ENCODE measurements at regions not wholly inside any gene's neighbourhood (a gene's known extent, or its start where the extent isn't known, plus 50 kb on each side); places are given as distances from the start of the nearest gene placed in this dataset.

GRCh38 chr1:88523854-88524528 lies 160.1 kb upstream of the PKN2 start:
- H3K27me3 Mint-ChIP-seq: no peaks in the 10 kb centered on the region
- no peak for ATAC-seq
- H3K9me3 Mint-ChIP-seq: no peaks in the 10 kb centered on the region
- no peaks in the 10 kb centered on the region for H3K4me1 Mint-ChIP-seq
- no peak overlapping the region for H3K4me3 Mint-ChIP-seq
- H3K27ac Mint-ChIP-seq: no peak overlapping the region
- no peaks in the 10 kb centered on the region for H3K36me3 Mint-ChIP-seq

- no peak for ATAC-seq
- Mint-ChIP-seq H3K36me3 (no peaks in the 10 kb centered on the region), H3K9me3 (no peaks in the 10 kb centered on the region)
Measured at GRCh38 chr1:88526456-88526855, 157.6 kb upstream of the PKN2 start.

GRCh38 chr1:88528792-88529191 lies 155.3 kb upstream of the PKN2 start:
- H3K4me1 Mint-ChIP-seq: no peaks in the 10 kb centered on the region
- no peaks in the 10 kb centered on the region for H3K9me3 Mint-ChIP-seq
- no peaks in the 10 kb centered on the region for H3K36me3 Mint-ChIP-seq
- H3K27me3 Mint-ChIP-seq: no peaks in the 10 kb centered on the region
- H3K4me3 Mint-ChIP-seq: no peak overlapping the region
- ATAC-seq: no peak
- no peak overlapping the region for H3K27ac Mint-ChIP-seq

More at GRCh38 chr1:88526456-88526855, 157.6 kb upstream of the PKN2 start:
- Mint-ChIP-seq H3K27ac (no peak overlapping the region), H3K4me3 (no peak overlapping the region), H3K27me3 (no peaks in the 10 kb centered on the region), H3K4me1 (no peaks in the 10 kb centered on the region)

GRCh38 chr1:88529581-88529980 lies 154.5 kb upstream of the PKN2 start:
- Mint-ChIP-seq H3K27me3 (no peaks in the 10 kb centered on the region), H3K9me3 (no peaks in the 10 kb centered on the region), H3K4me3 (no peak overlapping the region), H3K27ac (no peak overlapping the region), H3K36me3 (no peaks in the 10 kb centered on the region), H3K4me1 (no peaks in the 10 kb centered on the region)
- no peak for ATAC-seq

GRCh38 chr1:88530246-88530645 lies 153.8 kb upstream of the PKN2 start:
- H3K27me3 Mint-ChIP-seq: no peaks in the 10 kb centered on the region
- H3K36me3 Mint-ChIP-seq: no peaks in the 10 kb centered on the region

GRCh38 chr1:88537787-88538186 lies 146.3 kb upstream of the PKN2 start:
- Mint-ChIP-seq H3K36me3 (no peaks in the 10 kb centered on the region), H3K27ac (no peak overlapping the region), H3K9me3 (no peaks in the 10 kb centered on the region), H3K27me3 (no peaks in the 10 kb centered on the region), H3K4me1 (no peaks in the 10 kb centered on the region), H3K4me3 (no peak overlapping the region)
- ATAC-seq: no peak

More at GRCh38 chr1:88530246-88530645, 153.8 kb upstream of the PKN2 start:
- no peak overlapping the region for H3K27ac Mint-ChIP-seq
- ATAC-seq: no peak
- H3K9me3 Mint-ChIP-seq: no peaks in the 10 kb centered on the region
- H3K4me1 Mint-ChIP-seq: no peaks in the 10 kb centered on the region
- H3K4me3 Mint-ChIP-seq: no peak overlapping the region

GRCh38 chr1:88538222-88538899 lies 145.7 kb upstream of the PKN2 start:
- no peaks in the 10 kb centered on the region for H3K9me3 Mint-ChIP-seq
- no peaks in the 10 kb centered on the region for H3K36me3 Mint-ChIP-seq
- ATAC-seq: no peak
- no peaks in the 10 kb centered on the region for H3K27me3 Mint-ChIP-seq
- H3K4me3 Mint-ChIP-seq: no peak overlapping the region
- H3K27ac Mint-ChIP-seq: no peak overlapping the region
- H3K4me1 Mint-ChIP-seq: no peaks in the 10 kb centered on the region

- H3K4me1 Mint-ChIP-seq: no peaks in the 10 kb centered on the region
- H3K27ac Mint-ChIP-seq: no peak overlapping the region
- no peak overlapping the region for H3K4me3 Mint-ChIP-seq
- no peaks in the 10 kb centered on the region for H3K36me3 Mint-ChIP-seq
- H3K27me3 Mint-ChIP-seq: peaks cover 16% of the 10 kb centered on the region
- no peak for ATAC-seq
- H3K9me3 Mint-ChIP-seq: no peaks in the 10 kb centered on the region
Measured at GRCh38 chr1:88540255-88540654, 143.8 kb upstream of the PKN2 start.

GRCh38 chr1:88541596-88541995 lies 142.5 kb upstream of the PKN2 start:
- Mint-ChIP-seq H3K27ac (no peak overlapping the region), H3K36me3 (no peaks in the 10 kb centered on the region), H3K9me3 (no peaks in the 10 kb centered on the region)

GRCh38 chr1:88544195-88544594 lies 139.9 kb upstream of the PKN2 start:
- no peak for ATAC-seq
- Mint-ChIP-seq H3K27me3 (peaks cover 16% of the 10 kb centered on the region), H3K27ac (no peak overlapping the region), H3K36me3 (no peaks in the 10 kb centered on the region), H3K9me3 (no peaks in the 10 kb centered on the region), H3K4me3 (no peak overlapping the region), H3K4me1 (no peaks in the 10 kb centered on the region)

More at GRCh38 chr1:88541596-88541995, 142.5 kb upstream of the PKN2 start:
- Mint-ChIP-seq H3K4me3 (no peak overlapping the region), H3K27me3 (peaks cover 16% of the 10 kb centered on the region), H3K4me1 (no peaks in the 10 kb centered on the region)
- no peak for ATAC-seq

- no peaks in the 10 kb centered on the region for H3K9me3 Mint-ChIP-seq
- no peak for ATAC-seq
- peaks cover 6% of the 10 kb centered on the region for H3K27me3 Mint-ChIP-seq
- H3K4me1 Mint-ChIP-seq: no peaks in the 10 kb centered on the region
- no peaks in the 10 kb centered on the region for H3K36me3 Mint-ChIP-seq
- no peak overlapping the region for H3K27ac Mint-ChIP-seq
- no peak overlapping the region for H3K4me3 Mint-ChIP-seq
Measured at GRCh38 chr1:88549536-88549935, 134.5 kb upstream of the PKN2 start.

- Mint-ChIP-seq H3K9me3 (no peaks in the 10 kb centered on the region), H3K27ac (no peak overlapping the region), H3K4me3 (no peak overlapping the region), H3K36me3 (no peaks in the 10 kb centered on the region), H3K4me1 (no peaks in the 10 kb centered on the region), H3K27me3 (no peaks in the 10 kb centered on the region)
- ATAC-seq: no peak
Measured at GRCh38 chr1:88552226-88552625, 131.8 kb upstream of the PKN2 start.

GRCh38 chr1:88557014-88557413 lies 127.1 kb upstream of the PKN2 start:
- Mint-ChIP-seq H3K4me1 (no peaks in the 10 kb centered on the region), H3K36me3 (no peaks in the 10 kb centered on the region), H3K27ac (no peak overlapping the region), H3K27me3 (no peaks in the 10 kb centered on the region), H3K4me3 (no peak overlapping the region), H3K9me3 (no peaks in the 10 kb centered on the region)
- no peak for ATAC-seq

- no peaks in the 10 kb centered on the region for H3K9me3 Mint-ChIP-seq
Measured at GRCh38 chr1:88560621-88561020, 123.5 kb upstream of the PKN2 start.

GRCh38 chr1:88562991-88563390 lies 121.1 kb upstream of the PKN2 start:
- no peaks in the 10 kb centered on the region for H3K27me3 Mint-ChIP-seq
- H3K4me3 Mint-ChIP-seq: no peak overlapping the region
- H3K36me3 Mint-ChIP-seq: no peaks in the 10 kb centered on the region
- H3K9me3 Mint-ChIP-seq: no peaks in the 10 kb centered on the region
- H3K4me1 Mint-ChIP-seq: no peaks in the 10 kb centered on the region
- no peak overlapping the region for H3K27ac Mint-ChIP-seq
- ATAC-seq: no peak

More at GRCh38 chr1:88560621-88561020, 123.5 kb upstream of the PKN2 start:
- Mint-ChIP-seq H3K4me1 (no peaks in the 10 kb centered on the region), H3K4me3 (no peak overlapping the region), H3K27ac (no peak overlapping the region), H3K27me3 (no peaks in the 10 kb centered on the region), H3K36me3 (no peaks in the 10 kb centered on the region)
- ATAC-seq: no peak
